Retinal pigment epithelial cell (primary cell): ENCODE measurements at regions not wholly inside any gene's neighbourhood (a gene's known extent, or its start where the extent isn't known, plus 50 kb on each side); places are given as distances from the start of the nearest gene placed in this dataset.
"Not testable (repeated sequence)": the region's sequence is repeated elsewhere in the genome, so short reads cannot be mapped to it uniquely, and the experiment has no call there.

Source experiments
- DNase-seq: peaks from one replicate; pipeline ENCODE4 v3.0.0-alpha.2; 2010; ENCODE audit warnings: low read depth
- H3K4me3 ChIP-seq: 2 replicates; pipeline ENCODE4 v1.5.1; 2011; ENCODE audit warnings: mild to moderate bottlenecking, low read length, control low read depth, moderate library complexity
- TF ChIP-seq, protein P1 (sequence below): conservative IDR thresholded peaks from 2 replicates; pipeline ENCODE4 v1.5.1; 2011; ENCODE audit warnings: low read depth, low read length, control low read depth, inconsistent platforms

DNA sequence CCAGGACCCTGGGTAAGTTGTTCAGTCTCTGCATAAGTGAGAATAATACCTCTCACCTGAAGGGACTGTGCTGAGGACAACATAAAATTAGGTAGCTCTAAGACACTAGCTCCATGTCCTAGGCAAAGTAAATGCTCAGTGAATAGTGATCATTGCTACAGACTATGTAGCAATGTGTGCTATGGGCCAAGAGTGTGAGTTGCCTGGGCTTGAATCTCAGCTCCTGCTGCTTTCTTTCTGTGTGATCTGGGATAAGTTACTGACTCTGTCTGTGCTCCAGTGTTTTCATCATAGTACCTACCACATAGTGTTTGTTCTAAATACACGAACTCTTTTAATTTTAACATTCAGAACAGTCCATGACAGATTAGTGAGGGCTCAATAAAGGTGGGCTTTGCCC lies 81.1 kb upstream of the MFGE8 start:
- H3K4me3 ChIP-seq: no peak overlapping the region
- DNase-seq: no peak
- TF ChIP-seq, protein P1, sequence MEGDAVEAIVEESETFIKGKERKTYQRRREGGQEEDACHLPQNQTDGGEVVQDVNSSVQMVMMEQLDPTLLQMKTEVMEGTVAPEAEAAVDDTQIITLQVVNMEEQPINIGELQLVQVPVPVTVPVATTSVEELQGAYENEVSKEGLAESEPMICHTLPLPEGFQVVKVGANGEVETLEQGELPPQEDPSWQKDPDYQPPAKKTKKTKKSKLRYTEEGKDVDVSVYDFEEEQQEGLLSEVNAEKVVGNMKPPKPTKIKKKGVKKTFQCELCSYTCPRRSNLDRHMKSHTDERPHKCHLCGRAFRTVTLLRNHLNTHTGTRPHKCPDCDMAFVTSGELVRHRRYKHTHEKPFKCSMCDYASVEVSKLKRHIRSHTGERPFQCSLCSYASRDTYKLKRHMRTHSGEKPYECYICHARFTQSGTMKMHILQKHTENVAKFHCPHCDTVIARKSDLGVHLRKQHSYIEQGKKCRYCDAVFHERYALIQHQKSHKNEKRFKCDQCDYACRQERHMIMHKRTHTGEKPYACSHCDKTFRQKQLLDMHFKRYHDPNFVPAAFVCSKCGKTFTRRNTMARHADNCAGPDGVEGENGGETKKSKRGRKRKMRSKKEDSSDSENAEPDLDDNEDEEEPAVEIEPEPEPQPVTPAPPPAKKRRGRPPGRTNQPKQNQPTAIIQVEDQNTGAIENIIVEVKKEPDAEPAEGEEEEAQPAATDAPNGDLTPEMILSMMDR: no peak

- no peak for DNase-seq
- TF ChIP-seq, protein P1: no peak
- no peak overlapping the region for H3K4me3 ChIP-seq
These were observed 82.3 kb upstream of the MFGE8 start for GRCh38 chr15:88995449-88995848.

- H3K4me3 ChIP-seq: no peak overlapping the region
- TF ChIP-seq, protein P1: no peak
- DNase-seq: no peak
These were observed 84.4 kb upstream of the MFGE8 start for GRCh38 chr15:88997531-88997930.

DNA sequence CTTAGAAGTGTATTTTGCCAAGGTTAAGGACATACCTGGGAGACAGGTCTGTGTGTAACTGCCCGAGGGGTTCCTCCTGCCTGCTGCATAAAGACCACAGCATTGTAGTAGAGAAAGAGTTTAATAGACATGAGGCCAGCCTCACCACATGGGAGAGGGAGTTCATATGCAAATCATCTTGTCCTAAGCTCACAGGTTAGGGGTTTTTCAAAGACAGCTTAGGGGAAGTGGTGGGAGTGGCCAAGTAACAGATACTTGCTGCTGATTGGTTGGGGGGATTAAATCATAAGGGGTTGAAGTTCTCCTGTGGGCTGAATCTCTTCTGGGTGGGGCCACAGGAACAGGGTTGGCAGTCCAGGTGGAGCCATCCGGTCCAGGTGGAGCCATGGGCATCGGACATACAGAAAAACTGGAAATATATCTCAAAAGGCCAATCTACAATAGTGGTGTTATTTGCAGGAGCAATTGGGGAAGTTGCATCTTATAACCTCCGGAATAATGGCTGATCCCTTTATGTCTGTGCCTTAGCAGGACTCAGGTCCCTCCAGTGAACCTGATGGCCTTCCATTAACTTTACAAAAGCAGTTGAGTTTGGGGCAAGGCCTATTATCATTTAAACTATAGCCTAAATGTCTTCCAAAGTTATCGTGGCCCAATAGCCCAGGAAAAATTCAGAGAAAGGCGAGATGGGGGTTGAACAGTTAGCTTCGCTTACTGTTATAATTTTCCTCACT lies 86.0 kb upstream of the MFGE8 start:
- no peak overlapping the region for H3K4me3 ChIP-seq
- DNase-seq: no peak
- TF ChIP-seq, protein P1: no peak

DNA sequence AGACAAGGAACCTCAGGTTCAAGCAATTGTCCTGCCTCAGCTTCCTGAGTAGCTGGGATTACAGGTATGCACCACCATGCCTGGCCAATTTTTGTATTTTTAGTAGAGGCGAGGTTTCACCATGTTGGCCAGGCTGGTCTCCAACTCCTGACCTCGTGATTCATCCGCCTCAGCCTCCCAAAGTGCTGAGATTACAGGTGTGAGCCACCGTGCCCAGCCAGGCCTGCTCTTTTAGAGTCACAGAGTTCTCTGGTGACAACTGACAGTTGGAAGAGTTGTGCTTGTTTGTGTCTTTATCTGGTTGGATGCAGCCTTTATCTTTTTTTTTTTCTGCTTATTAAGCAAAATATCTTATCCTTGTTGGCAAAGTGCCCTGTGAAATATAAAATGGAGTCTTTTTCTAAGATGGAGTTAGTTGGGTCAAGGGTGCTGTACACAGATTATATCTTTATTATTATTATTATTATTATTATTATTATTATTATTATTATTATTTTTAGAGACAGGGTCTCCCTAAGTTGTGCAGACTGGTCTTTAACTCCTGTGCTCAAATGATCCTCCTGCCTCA lies 86.5 kb upstream of the ABHD2 start:
- not testable (repeated sequence) for DNase-seq, H3K4me3 ChIP-seq

DNA sequence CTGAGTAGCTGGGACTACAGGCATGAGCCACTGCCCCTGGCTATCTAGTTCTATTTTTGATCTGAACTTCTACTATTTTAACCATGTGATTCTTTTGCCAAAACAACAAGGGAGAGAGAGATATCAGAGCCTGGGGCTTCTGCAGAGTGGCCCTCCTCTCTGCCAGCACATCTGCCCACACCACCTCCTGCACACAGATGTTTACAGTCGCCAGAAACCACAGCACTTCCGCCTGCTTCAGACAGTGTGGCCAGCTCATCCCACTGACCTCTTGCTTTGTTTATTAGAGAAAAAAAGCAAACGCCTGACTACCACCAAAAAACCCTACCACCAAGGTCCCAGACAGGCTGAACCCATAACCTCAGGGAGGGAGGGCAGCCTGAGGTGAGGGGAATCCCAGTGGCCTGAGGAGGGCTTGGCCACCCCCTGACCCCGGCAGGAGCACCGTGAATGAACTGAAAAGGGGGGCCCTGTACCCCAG lies 85.9 kb upstream of the ABHD2 start:
- DNase-seq: no peak
- H3K4me3 ChIP-seq: no peak overlapping the region
- TF ChIP-seq, protein P1: no peak

DNA sequence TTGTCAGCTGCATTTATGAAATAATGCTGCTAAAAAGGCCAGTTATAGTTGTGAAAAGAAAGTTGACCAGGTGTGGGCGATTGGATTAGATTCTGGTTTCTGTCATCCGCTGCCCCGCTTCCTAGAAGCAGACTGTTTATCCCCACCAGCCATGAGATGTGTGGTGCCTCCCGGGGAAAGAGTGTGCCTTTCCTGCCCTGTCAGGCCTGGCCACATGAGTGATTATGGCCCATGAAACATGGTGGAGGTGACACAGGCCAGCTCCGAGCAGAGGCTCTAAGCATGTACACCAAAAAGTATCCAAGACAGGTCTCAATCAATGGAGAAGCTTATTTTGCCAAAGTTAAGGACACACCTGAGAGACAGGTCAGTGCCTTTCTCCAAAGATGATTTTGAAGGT lies 85.4 kb upstream of the ABHD2 start:
- no peak overlapping the region for H3K4me3 ChIP-seq
- no peak for DNase-seq

More for the DNA sequence above, 85.4 kb upstream of the ABHD2 start:
- TF ChIP-seq, protein P1: no peak
